HL-60 (cell line): ENCODE measurements at regions not wholly inside any gene's neighbourhood (a gene's known extent, or its start where the extent isn't known, plus 50 kb on each side); places are given as distances from the start of the nearest gene placed in this dataset.

ENCODE experiments used
- DNase-seq, 2 experiments: peaks; one replicate each; pipeline ENCODE4 v3.0.0-alpha.2; 2010 to 2020; ENCODE audit warnings: low read depth in 1 of 2, low spot score in 1 of 2
- H3K27ac ChIP-seq: fragments of 250-450 bp; sonication (Bioruptor Pico); replicated peaks from 2 replicates; pipeline ENCODE4 v1.5.1; 2020; ENCODE audit warnings: mild to moderate bottlenecking, moderate library complexity
- H3K27me3 ChIP-seq: fragments of 250-450 bp; sonication (Bioruptor Pico); 2 replicates; pipeline ENCODE4 v1.5.1; 2021; ENCODE audit warnings: mild to moderate bottlenecking, moderate library complexity; ENCODE audit not compliant: insufficient read depth, poor library complexity, severe bottlenecking
- H3K4me3 ChIP-seq: replicated peaks from 2 replicates; pipeline ENCODE4 v1.5.1; 2011; ENCODE audit warnings: mild to moderate bottlenecking, control low read depth, low read length; ENCODE audit not compliant: insufficient read depth
- CTCF ChIP-seq: IDR thresholded peaks from one replicate; pipeline ENCODE4 v1.5.1; 2011; ENCODE audit warnings: low read length, control low read depth, inconsistent platforms; ENCODE audit not compliant: insufficient read depth
- GABPA ChIP-seq: IDR thresholded peaks from 2 replicates; pipeline ENCODE4 v1.6.1; 2012; ENCODE audit warnings: low read depth
- POLR2AphosphoS5 ChIP-seq: IDR thresholded peaks from 2 replicates; pipeline ENCODE4 v1.6.1; 2012; ENCODE audit warnings: low read depth
- REST ChIP-seq: IDR thresholded peaks from 2 replicates; pipeline ENCODE4 v1.6.1; 2012; ENCODE audit warnings: low read depth; ENCODE audit not compliant: insufficient replicate concordance
- SPI1 ChIP-seq: IDR thresholded peaks from 2 replicates; pipeline ENCODE4 v1.6.1; 2012; ENCODE audit warnings: low read depth, mild to moderate bottlenecking, borderline replicate concordance

GRCh38 chr5:116938488-116938887 is 363.9 kb upstream of the SEMA6A start:
- no peaks in the 10 kb centered on the region for H3K27me3 ChIP-seq
- no peak for DNase-seq
- no peak for TF ChIP-seq CTCF
- no peak for TF ChIP-seq REST
- no peak for TF ChIP-seq POLR2AphosphoS5
- no peak for TF ChIP-seq SPI1
- TF ChIP-seq GABPA = no peak
- H3K27ac ChIP-seq = no peak overlapping the region
- no peak overlapping the region for H3K4me3 ChIP-seq

- TF ChIP-seq GABPA = no peak
- no peak for TF ChIP-seq SPI1
- TF ChIP-seq CTCF = no peak
- no peak for TF ChIP-seq REST
- no peak for TF ChIP-seq POLR2AphosphoS5
- H3K27ac ChIP-seq = no peak overlapping the region
- no peak overlapping the region for H3K4me3 ChIP-seq
- no peaks in the 10 kb centered on the region for H3K27me3 ChIP-seq
- DNase-seq = no peak
These were observed 361.0 kb upstream of the SEMA6A start for GRCh38 chr5:116935561-116936162.

GRCh38 chr5:116930616-116931015 is 356.0 kb upstream of the SEMA6A start:
- Histone ChIP-seq H3K27ac (no peak overlapping the region), H3K4me3 (no peak overlapping the region), H3K27me3 (no peaks in the 10 kb centered on the region)
- no peak for DNase-seq
- TF ChIP-seq REST (no peak), GABPA (no peak), CTCF (no peak), SPI1 (no peak), POLR2AphosphoS5 (no peak)
